A549 (cell line): ENCODE measurements at regions not wholly inside any gene's neighbourhood (a gene's known extent, or its start where the extent isn't known, plus 50 kb on each side); places are given as distances from the start of the nearest gene placed in this dataset.

Experiments
- ATAC-seq, 2 experiments: fragments of 200-7000 bp in 1 of 2; fragments of >200 bp in 1 of 2; cut with Nextera tagmentation in 1 of 2; cut with Tn5 transposase in 1 of 2; 3 replicates each; pipeline versions ENCODE4 v1.8.0 to v1.9.1; 2018 to 2020; ENCODE audit warnings: mild to moderate bottlenecking in 1 of 2, moderate library complexity in 1 of 2
- CTCF ChIA-PET: fragments of 300-600 bp; sonication (Branson Sonifier 250); formaldehyde crosslinking; extraction: SDS; loops from one replicate; lab custom pipeline; 2021; ENCODE audit warnings: antibody characterized with exemption, inconsistent platforms; lab: Yijun Ruan, JAX
- POLR2A ChIA-PET: fragments of 350-600 bp; formaldehyde crosslinking; extraction: SDS; loops from one replicate; lab custom pipeline; 2021; ENCODE audit warnings: antibody characterized with exemption, inconsistent platforms; lab: Yijun Ruan, JAX
- DNase-seq, 2 experiments: peaks; one replicate each; pipeline versions ENCODE4 v3.0.0 to v3.0.0-alpha.2; 2011 to 2016; ENCODE audit warnings: low read depth in 1 of 2, low spot score in 1 of 2
- FAIRE-seq: peaks from 2 replicates; lab custom pipeline; 2011; peaks lifted over from hg19 to GRCh38; lab: Jason Lieb, UNC
- H3K27ac ChIP-seq, 2 experiments: fragments of >200 bp; sonication (Bioruptor Twin); formaldehyde crosslinking; 3 replicates each; pipeline ENCODE4 v1.5.1; 2016 to 2017
- H3K4me1 ChIP-seq: fragments of >200 bp; sonication (Bioruptor Twin); formaldehyde crosslinking; 3 replicates; pipeline ENCODE4 v1.6.1; 2016
- H3K4me2 ChIP-seq: fragments of >200 bp; sonication (Bioruptor Twin); formaldehyde crosslinking; 3 replicates; pipeline ENCODE4 v1.6.1; 2016
- H3K4me3 ChIP-seq: fragments of >200 bp; sonication (Bioruptor Twin); formaldehyde crosslinking; 3 replicates; pipeline ENCODE4 v1.5.1; 2016
- H3K9me3 ChIP-seq: fragments of >200 bp; sonication (Bioruptor Twin); formaldehyde crosslinking; 3 replicates; pipeline ENCODE4 v1.6.1; 2016
- BHLHE40 ChIP-seq: IDR thresholded peaks from 2 replicates; pipeline ENCODE4 v1.6.1; 2012; ENCODE audit warnings: low read depth, low read length, inconsistent platforms
- CEBPB ChIP-seq, 2 experiments: fragments of >200 bp in 1 of 2; sonication (Bioruptor Twin) in 1 of 2; formaldehyde crosslinking in 1 of 2; IDR thresholded peaks; 2 replicates each; pipeline ENCODE4 v1.6.1; 2012 to 2016
- ESRRA ChIP-seq: fragments of 150-350 bp; IDR thresholded peaks from 2 replicates; pipeline ENCODE4 v1.6.1; 2014; ENCODE audit warnings: mild to moderate bottlenecking, low read length, borderline replicate concordance
- FOSL2 ChIP-seq, 2 experiments: fragments of 450-650 bp in 1 of 2; fragments of >200 bp in 1 of 2; sonication (Bioruptor Twin) in 1 of 2; formaldehyde crosslinking; IDR thresholded peaks; 2 replicates each; pipeline versions ENCODE4 v1.5.0 to v1.6.1; 2016 to 2020; ENCODE audit warnings: mild to moderate bottlenecking in 1 of 2, moderate library complexity in 1 of 2
- FOXS1 ChIP-seq: fragments of 250-450 bp; sonication (Bioruptor Pico); IDR thresholded peaks from 2 replicates; pipeline ENCODE4 v1.5.0; 2020; ENCODE audit warnings: mild to moderate bottlenecking, moderate library complexity
- HEYL ChIP-seq: fragments of 250-450 bp; sonication (Bioruptor Pico); IDR thresholded peaks from 2 replicates; pipeline ENCODE4 v1.8.0; 2021; ENCODE audit warnings: mild to moderate bottlenecking, moderate library complexity
- JUNB ChIP-seq: fragments of >200 bp; sonication (Bioruptor Twin); formaldehyde crosslinking; IDR thresholded peaks from 2 replicates; pipeline ENCODE4 v1.6.1; 2016
- MAFK ChIP-seq: fragments of 450-650 bp; IDR thresholded peaks from 2 replicates; pipeline ENCODE4 v1.6.1; 2014; ENCODE audit not compliant: partially characterized antibody
- POLR2AphosphoS2 ChIP-seq: conservative IDR thresholded peaks from 2 replicates; pipeline ENCODE4 v1.6.1; 2012; ENCODE audit warnings: low read length, improper control_type of control experiment, inconsistent platforms
- RCOR1 ChIP-seq: fragments of 150-350 bp; IDR thresholded peaks from 2 replicates; pipeline ENCODE4 v1.6.1; 2014; ENCODE audit warnings: antibody characterized with exemption, low read length, low read depth
- RNF2 ChIP-seq: fragments of 200-600 bp; sonication (generic); IDR thresholded peaks from 2 replicates; pipeline ENCODE4 v1.6.1; 2016; ENCODE audit warnings: low read depth, mild to moderate bottlenecking, antibody characterized with exemption, moderate library complexity, borderline replicate concordance
- TFCP2L1 ChIP-seq: fragments of 250-450 bp; sonication (Bioruptor Pico); IDR thresholded peaks from 2 replicates; pipeline ENCODE4 v1.5.0; 2021; ENCODE audit warnings: mild to moderate bottlenecking
- ZFP36 ChIP-seq: fragments of 450-650 bp; IDR thresholded peaks from 2 replicates; pipeline ENCODE4 v1.6.1; 2014; ENCODE audit warnings: borderline replicate concordance; ENCODE audit not compliant: partially characterized antibody
- ZNF302 ChIP-seq: fragments of 250-450 bp; sonication (Bioruptor Pico); IDR thresholded peaks from 2 replicates; pipeline ENCODE4 v1.9.0; 2021; ENCODE audit warnings: inconsistent platforms, mild to moderate bottlenecking, moderate library complexity
- ZSCAN20 ChIP-seq: fragments of 250-450 bp; sonication (Bioruptor Pico); IDR thresholded peaks from 2 replicates; pipeline ENCODE4 v1.8.0; 2022; ENCODE audit warnings: mild to moderate bottlenecking, moderate library complexity
- WGBS: methylation state at CpG from one replicate; pipeline ENCODE4 v1.1.6; 2017; ENCODE audit errors: missing lambda C conversion rate; 5-methylcytosine and 5-hydroxymethylcytosine counted together
- TF ChIP-seq, protein P1 (sequence below): fragments of 200-600 bp; sonication (generic); IDR thresholded peaks from 2 replicates; pipeline ENCODE4 v1.6.1; 2016; ENCODE audit warnings: antibody characterized with exemption, mild to moderate bottlenecking, moderate library complexity
- TF ChIP-seq, protein P2 (sequence below): fragments of 150-350 bp; IDR thresholded peaks from 2 replicates; pipeline ENCODE4 v1.6.1; 2014; ENCODE audit warnings: low read depth, mild to moderate bottlenecking, low read length
- TF ChIP-seq, protein P3 (sequence below): fragments of 450-650 bp; IDR thresholded peaks from 2 replicates; pipeline ENCODE4 v1.6.1; 2014; ENCODE audit warnings: antibody characterized with exemption
- TF ChIP-seq, protein P4 (sequence below): fragments of 250-450 bp; sonication (Bioruptor Pico); IDR thresholded peaks from 2 replicates; pipeline ENCODE4 v1.5.0; 2020; ENCODE audit warnings: low read depth, mild to moderate bottlenecking, moderate library complexity
- TF ChIP-seq, protein P5 (sequence below): IDR thresholded peaks from 2 replicates; pipeline ENCODE4 v1.6.1; 2012

DNA sequence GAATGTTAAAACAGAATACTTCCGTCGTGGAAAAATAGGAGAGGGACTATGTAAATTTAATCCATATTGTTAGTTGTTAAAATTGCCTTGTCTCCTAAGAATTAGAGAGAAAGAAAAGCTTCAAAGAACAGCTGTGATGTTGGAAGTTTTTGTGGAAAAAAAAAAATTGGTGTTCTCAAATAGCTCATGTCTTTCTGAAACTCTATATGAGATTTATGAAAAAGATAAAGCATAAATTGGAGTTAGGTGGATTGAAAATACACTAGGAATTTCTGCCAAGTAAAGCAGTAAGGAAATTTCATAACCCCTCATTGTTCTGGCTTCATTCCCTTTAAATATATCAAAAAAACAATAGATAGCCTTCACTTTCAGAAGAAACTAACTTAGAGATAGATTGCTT lies 274.0 kb upstream of the ADAMTS5 start:
- no peak overlapping the region for H3K4me2 ChIP-seq
- DNase-seq (no peak), ATAC-seq (no peak), FAIRE-seq (no peak)
- no peaks in the 10 kb centered on the region for H3K9me3 ChIP-seq
- no peaks in the 10 kb centered on the region for H3K4me1 ChIP-seq
- WGBS: 61% methylated on average over 2 of the region's 2 CpGs
- ChIA-PET CTCF (no interaction called here), POLR2A (no interaction called here)
- no peak overlapping the region for H3K4me3 ChIP-seq
- no peak for TF ChIP-seq ZFP36
- no peak for TF ChIP-seq RCOR1
- TF ChIP-seq FOXS1 (CRISPR knock-in tag): no peak
- no peak for TF ChIP-seq BHLHE40
- TF ChIP-seq TFCP2L1 (CRISPR knock-in tag): no peak
- no peak for TF ChIP-seq JUNB
- no peak for TF ChIP-seq CEBPB (IDR thresholded peaks at IDR 0.05)
- TF ChIP-seq ESRRA: no peak
- TF ChIP-seq, protein P1, sequence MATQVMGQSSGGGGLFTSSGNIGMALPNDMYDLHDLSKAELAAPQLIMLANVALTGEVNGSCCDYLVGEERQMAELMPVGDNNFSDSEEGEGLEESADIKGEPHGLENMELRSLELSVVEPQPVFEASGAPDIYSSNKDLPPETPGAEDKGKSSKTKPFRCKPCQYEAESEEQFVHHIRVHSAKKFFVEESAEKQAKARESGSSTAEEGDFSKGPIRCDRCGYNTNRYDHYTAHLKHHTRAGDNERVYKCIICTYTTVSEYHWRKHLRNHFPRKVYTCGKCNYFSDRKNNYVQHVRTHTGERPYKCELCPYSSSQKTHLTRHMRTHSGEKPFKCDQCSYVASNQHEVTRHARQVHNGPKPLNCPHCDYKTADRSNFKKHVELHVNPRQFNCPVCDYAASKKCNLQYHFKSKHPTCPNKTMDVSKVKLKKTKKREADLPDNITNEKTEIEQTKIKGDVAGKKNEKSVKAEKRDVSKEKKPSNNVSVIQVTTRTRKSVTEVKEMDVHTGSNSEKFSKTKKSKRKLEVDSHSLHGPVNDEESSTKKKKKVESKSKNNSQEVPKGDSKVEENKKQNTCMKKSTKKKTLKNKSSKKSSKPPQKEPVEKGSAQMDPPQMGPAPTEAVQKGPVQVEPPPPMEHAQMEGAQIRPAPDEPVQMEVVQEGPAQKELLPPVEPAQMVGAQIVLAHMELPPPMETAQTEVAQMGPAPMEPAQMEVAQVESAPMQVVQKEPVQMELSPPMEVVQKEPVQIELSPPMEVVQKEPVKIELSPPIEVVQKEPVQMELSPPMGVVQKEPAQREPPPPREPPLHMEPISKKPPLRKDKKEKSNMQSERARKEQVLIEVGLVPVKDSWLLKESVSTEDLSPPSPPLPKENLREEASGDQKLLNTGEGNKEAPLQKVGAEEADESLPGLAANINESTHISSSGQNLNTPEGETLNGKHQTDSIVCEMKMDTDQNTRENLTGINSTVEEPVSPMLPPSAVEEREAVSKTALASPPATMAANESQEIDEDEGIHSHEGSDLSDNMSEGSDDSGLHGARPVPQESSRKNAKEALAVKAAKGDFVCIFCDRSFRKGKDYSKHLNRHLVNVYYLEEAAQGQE: no peak
- TF ChIP-seq, protein P2, sequence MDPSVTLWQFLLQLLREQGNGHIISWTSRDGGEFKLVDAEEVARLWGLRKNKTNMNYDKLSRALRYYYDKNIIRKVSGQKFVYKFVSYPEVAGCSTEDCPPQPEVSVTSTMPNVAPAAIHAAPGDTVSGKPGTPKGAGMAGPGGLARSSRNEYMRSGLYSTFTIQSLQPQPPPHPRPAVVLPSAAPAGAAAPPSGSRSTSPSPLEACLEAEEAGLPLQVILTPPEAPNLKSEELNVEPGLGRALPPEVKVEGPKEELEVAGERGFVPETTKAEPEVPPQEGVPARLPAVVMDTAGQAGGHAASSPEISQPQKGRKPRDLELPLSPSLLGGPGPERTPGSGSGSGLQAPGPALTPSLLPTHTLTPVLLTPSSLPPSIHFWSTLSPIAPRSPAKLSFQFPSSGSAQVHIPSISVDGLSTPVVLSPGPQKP: no peak
- no peak for TF ChIP-seq FOSL2 (IDR thresholded peaks at IDR 0.05)
- TF ChIP-seq FOSL2 (CRISPR knock-in tag; IDR thresholded peaks at IDR 0.05): no peak
- no peak overlapping the region for H3K27ac ChIP-seq

DNA sequence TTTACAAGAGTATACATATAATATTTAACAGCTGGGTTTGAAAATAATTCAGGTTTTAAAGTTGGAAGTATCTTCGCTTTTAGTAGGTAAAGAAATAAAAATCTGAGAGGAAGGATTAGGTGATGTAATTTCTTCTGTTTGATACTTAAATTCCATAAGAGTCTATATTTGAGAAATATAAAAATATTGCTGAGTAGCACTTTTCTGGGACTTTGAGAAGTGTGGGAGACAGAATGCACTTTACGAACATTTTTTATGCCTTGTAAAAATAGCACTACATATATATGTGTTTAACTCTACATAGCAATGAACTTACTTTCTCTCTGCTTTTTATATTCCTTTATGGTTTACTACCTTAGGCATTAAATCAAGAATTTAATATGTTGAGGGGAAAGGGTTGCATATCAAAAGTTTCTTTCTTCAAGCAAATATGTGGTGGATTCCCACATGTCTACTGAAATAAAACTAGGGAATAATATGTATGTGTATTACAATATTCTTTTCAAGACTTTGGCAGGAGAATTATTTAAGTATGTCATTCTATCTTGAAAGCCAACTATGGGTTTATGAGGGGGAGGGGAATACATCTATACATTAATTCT lies 266.7 kb upstream of the ADAMTS5 start:
- FAIRE-seq: no peak
- Histone ChIP-seq H3K4me2 (no peak overlapping the region), H3K4me1 (no peaks in the 10 kb centered on the region), H3K4me3 (no peak overlapping the region)
- no peak for ATAC-seq
- ChIA-PET CTCF (no interaction called here), POLR2A (no interaction called here)
- TF ChIP-seq MAFK: peak; percentile 20
- no peak for TF ChIP-seq RNF2
- TF ChIP-seq, all 56 proteins: peak for 1
- H3K9me3 ChIP-seq: no peaks in the 10 kb centered on the region
- no peak for DNase-seq
- 8% methylated on average over 2 of the region's 2 CpGs for WGBS
- no peak overlapping the region for H3K27ac ChIP-seq

DNA sequence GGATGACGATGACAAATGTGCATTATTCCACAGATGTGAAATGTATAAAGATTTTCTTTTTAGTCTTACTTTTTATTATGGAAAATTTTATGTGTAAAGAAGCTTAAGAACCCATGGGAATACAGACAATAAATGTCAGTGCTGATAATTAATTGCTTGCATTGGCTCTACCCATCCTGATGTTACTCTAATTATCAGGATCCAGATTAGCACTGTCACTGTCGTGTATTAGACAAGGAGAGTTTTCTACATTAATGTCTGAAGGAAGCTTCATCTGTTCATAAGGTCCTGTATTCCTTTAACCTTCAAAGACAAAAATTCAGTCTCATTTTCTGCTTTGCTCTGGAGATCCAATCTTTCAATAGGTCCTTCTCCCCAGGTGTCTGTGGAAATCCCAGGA lies 259.1 kb upstream of the ADAMTS5 start:
- FAIRE-seq (no peak), DNase-seq (no peak), ATAC-seq (no peak)
- CTCF ChIA-PET: no interaction called here
- Histone ChIP-seq H3K4me1 (no peaks in the 10 kb centered on the region), H3K4me3 (no peak overlapping the region), H3K4me2 (no peak overlapping the region)
- TF ChIP-seq, protein P3, sequence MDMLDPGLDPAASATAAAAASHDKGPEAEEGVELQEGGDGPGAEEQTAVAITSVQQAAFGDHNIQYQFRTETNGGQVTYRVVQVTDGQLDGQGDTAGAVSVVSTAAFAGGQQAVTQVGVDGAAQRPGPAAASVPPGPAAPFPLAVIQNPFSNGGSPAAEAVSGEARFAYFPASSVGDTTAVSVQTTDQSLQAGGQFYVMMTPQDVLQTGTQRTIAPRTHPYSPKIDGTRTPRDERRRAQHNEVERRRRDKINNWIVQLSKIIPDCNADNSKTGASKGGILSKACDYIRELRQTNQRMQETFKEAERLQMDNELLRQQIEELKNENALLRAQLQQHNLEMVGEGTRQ: no peak
- TF ChIP-seq, all 56 proteins: peak for 0
- WGBS: 2% methylated on average over 2 of the region's 2 CpGs
- POLR2A ChIA-PET: no interaction called here
- Histone ChIP-seq H3K9me3 (no peaks in the 10 kb centered on the region), H3K27ac (no peak overlapping the region)

DNA sequence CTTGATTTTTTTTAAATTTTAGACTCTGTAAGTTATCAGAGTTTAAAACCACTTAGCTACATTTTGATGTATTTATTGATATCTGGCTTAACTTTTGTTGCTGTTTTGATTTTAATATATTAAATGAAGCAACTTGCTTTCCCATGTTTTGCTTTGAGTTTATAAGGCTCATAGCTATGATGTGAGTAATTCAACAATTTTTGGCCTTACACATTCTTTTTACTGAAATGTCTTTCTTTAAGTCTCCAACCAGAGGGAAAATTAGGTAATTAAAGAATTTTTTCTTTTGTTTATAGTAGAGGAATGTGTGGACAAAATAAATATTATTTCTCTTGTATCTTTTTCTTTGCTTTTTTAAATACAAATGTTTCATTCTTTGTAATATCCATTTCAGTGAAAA lies 258.3 kb upstream of the ADAMTS5 start:
- H3K4me2 ChIP-seq: no peak overlapping the region
- H3K27ac ChIP-seq: no peak overlapping the region
- DNase-seq (no peak), ATAC-seq (no peak), FAIRE-seq (no peak)
- CTCF ChIA-PET: no interaction called here
- no peaks in the 10 kb centered on the region for H3K9me3 ChIP-seq
- H3K4me3 ChIP-seq: no peak overlapping the region
- H3K4me1 ChIP-seq: no peaks in the 10 kb centered on the region
- POLR2A ChIA-PET: no interaction called here
- TF ChIP-seq FOSL2 (IDR thresholded peaks at IDR 0.05) (no peak), FOSL2 (CRISPR knock-in tag; IDR thresholded peaks at IDR 0.05) (no peak), ZNF302 (CRISPR knock-in tag) (no peak), POLR2AphosphoS2 (no peak), CEBPB (IDR thresholded peaks at IDR 0.05) (no peak), ZFP36 (no peak), ZSCAN20 (CRISPR knock-in tag) (no peak), HEYL (CRISPR knock-in tag) (no peak)
- TF ChIP-seq, protein P4, sequence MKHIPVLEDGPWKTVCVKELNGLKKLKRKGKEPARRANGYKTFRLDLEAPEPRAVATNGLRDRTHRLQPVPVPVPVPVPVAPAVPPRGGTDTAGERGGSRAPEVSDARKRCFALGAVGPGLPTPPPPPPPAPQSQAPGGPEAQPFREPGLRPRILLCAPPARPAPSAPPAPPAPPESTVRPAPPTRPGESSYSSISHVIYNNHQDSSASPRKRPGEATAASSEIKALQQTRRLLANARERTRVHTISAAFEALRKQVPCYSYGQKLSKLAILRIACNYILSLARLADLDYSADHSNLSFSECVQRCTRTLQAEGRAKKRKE: no peak
- TF ChIP-seq, protein P3: no peak
- TF ChIP-seq, protein P5, sequence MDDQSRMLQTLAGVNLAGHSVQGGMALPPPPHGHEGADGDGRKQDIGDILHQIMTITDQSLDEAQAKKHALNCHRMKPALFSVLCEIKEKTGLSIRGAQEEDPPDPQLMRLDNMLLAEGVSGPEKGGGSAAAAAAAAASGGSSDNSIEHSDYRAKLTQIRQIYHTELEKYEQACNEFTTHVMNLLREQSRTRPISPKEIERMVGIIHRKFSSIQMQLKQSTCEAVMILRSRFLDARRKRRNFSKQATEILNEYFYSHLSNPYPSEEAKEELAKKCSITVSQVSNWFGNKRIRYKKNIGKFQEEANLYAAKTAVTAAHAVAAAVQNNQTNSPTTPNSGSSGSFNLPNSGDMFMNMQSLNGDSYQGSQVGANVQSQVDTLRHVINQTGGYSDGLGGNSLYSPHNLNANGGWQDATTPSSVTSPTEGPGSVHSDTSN: no peak
- TF ChIP-seq, all 56 proteins: peak for 0
